Pons (tissue), 1 donor: ENCODE measurements at regions not wholly inside any gene's neighbourhood (a gene's known extent, or its start where the extent isn't known, plus 50 kb on each side); places are given as distances from the start of the nearest gene placed in this dataset.

ENCODE experiments used
- DNase-seq: peaks from one replicate; pipeline ENCODE4 v3.0.0-alpha.2; 2016; ENCODE audit warnings: low spot score

DNA sequence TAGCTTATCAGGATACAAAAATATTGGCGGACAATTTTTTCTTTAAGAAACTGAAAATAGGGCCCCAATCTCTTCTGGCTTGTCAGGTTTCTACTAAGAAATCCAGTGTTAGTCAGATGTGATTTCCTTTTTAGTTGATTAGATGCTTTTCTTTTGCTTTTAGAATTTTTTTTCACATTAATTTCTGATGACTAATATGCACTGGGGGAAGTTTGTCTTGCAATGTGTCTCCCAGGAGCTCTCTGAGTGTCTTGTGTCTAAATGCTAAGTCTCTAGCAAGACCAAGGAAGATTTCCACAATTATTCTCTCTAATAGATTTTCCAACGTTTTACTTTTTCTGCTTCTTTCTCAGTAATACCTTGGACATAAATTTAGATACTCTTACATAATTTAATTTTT is 559.8 kb upstream of the TYRP1 start:
- no peak for DNase-seq

DNA sequence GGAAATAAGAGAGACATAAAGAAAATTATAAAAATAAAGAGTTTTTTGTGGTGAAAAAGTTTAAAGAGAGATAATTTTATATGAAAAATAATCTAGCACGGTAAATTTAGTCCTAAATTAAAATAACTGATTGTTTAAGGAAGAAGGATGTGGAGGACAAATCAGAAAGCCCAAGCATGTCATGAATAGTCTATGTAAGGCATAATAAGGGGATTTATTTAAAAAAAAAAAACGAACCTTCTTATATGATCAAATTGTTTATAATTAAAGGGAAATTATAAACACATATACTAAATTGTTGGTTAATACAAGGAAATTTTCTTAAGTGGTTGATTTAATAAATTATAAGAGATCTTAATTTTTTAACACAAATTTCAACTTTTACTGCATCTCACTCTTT is 551.8 kb upstream of the TYRP1 start:
- DNase-seq = no peak

DNA sequence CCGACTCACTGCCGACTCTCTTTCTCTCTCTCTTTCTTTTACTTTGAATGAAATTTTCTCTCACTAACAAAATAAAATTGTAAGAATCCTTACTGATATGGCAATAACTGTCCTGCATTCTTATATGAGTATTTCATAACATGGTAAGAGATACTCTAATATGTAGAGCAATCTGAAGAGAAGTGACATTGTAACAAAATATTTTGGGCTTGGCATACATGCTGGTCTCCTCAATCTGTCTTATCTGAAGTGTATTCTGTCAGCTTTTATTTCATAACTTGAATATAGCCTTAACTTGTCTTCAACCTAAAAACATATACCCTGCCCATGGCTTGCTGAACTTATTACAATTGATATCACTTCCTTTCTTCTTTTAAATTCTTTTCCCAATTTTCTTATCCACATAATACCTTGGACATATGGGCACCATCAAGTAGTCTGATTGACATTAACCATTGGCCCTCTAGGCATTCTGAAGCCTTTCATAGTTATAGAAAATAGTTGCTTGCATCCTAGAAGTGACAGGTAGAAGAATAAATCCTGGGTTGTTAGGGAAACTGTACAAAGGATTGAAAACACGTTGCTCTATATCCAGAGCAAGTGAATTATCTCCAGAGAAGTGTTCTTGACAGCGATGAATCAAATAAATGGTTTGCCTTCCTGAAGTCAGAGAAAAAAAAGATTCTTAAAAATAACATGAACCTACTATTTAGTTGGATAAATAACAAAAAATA is 537.6 kb upstream of the TYRP1 start:
- no peak for DNase-seq

DNA sequence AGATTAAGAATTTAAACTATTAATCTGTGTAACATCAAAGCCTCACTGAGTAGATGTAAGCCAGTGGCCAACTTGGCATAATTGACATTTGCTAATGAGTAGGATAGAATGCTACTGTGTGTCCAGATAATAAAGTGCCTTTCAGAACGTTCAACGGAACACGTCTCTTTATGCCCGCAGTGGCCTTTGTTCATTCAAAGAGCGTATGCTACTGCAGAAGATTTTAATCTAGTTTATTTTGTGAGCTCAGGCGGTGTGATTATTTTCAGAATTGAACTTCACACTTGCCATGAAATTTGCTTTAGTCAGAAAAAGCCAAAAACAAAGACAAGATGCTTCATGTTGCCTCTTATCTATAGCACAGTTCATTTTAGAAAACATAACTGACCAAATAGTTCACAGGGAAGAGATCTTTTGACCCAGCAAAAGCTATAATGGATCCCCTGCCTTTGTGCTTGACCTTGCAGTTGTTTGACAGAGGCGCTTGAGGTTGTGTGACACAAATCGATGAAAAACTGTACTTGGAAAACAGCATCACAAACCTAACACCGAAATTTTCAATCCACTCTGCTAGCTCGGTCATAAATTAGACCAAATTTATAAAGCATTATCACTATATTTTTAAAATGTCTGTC is 530.9 kb upstream of the TYRP1 start:
- DNase-seq = peak; percentile 89

DNA sequence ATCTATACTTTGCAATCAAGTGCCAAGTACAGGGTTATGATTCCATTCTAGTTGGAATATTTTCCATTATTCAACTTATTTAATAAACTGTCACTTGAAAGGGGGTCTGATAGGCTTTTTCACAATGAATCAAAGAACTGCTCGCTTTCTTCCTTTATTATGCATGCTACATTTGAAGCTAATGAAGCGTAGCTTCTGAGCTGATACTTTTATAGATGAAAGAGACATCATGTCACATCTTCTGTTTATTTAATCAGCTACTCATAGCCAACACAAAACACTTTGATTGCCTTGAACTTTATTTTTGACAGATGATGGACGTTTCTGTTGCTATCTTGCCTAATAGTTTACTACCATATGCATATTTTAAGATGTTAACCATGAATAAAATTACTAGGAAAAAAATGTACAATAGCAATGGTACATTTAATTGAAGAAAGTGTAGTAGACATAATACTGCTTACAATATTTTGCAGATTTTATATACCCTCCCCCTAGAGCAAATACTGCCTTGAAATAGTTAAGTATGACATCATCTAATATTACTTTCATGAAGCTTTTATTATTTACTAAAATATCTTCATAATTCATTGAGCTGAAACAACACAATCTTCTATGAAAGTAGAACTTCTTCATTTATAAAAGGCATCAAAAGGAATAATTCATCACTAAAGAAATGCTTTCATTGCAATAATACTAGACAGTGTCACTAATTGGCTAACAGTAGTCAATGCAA is 529.3 kb upstream of the TYRP1 start:
- DNase-seq = no peak

DNA sequence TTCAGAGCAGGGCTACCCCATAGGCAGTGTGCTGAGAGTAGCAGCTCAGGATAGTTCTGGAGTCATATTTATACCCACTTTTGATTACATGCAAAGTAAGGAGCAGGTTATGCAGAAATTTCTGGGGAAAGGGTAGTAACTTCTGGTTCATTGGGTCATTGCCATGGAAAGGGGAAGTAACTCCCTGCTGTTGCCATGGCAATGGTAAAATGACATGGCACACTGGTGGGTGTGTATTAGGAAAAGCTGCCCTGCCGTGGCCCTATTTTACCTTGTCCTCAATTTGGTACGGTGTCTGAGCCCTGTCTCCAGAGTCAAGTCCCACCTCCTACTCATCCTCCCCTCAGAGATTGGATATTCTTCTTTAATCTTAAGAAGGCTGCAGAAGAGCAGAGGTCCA is 526.7 kb upstream of the TYRP1 start:
- DNase-seq = no peak

DNA sequence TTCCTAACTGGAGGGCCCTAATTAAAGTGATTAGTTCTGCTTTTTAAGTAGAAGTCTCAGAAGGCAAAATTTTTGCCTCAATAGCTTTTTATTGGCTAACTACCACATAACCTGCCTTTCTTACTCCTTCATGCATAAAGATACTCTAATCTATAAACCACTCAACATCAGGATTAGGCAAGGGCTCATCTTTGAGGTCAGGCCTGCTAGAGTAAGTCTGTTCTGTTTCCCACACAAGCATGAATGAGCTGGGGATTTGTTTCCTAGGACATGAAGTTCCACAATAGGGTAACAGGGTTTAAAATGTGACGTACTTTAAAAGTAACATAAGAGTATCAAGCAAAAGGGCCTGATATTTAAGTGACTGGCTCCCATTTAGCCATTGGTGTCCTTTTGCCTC is 522.7 kb upstream of the TYRP1 start:
- no peak for DNase-seq

DNA sequence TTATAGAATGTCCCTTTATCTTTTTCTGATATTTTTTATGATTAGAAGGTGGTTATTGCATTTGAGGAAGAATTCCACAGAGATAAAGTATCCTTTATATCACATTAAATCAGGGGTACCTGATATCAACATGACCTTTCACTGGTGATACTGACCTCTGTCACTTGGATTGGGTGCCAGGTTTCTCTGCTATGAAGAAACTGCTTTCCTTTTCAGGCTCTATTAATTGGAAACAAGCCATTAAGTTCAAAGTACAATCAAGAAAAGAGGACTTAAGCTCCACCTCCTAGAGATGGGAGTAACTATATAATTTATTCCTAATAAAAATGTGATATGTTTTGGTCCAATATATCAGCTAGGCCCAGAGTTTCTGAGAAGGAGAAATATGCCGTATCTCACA is 514.6 kb upstream of the TYRP1 start:
- DNase-seq = no peak

DNA sequence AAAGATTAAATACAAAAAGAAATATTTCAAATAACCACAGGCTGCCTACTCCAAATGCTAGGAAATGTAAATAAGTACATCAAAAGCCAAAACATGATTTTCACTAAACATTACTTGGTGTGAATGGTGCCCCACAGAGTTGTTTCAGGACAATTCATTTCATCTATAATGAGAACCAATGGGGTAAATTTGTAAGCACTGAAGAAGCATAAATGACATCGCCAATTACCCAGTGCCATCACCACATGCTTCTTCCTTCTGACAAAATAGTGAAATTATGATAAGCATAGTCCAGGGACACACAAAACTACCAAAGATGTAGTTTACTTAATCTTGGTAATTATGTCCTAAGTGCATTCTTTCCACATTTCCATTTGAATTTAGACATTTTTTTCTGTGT is 510.4 kb upstream of the TYRP1 start:
- no peak for DNase-seq

DNA sequence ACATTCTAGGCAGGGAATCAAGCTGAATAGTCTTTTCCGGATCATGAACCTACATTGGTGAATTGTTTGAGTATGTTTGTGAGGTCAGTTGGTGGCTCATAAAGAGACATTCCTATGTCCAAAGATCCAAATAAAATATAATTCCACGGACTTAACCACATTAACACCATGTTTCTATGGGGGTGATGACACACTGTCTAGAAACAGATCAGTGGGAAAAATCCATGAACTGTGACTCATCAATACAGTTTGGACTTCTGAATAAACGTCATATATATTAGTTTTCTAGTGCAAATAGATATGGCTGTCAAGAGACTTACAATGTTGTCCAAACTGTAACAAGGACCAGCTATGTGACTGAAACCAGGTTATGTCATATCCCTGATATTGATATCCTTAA is 509.9 kb upstream of the TYRP1 start:
- no peak for DNase-seq

DNA sequence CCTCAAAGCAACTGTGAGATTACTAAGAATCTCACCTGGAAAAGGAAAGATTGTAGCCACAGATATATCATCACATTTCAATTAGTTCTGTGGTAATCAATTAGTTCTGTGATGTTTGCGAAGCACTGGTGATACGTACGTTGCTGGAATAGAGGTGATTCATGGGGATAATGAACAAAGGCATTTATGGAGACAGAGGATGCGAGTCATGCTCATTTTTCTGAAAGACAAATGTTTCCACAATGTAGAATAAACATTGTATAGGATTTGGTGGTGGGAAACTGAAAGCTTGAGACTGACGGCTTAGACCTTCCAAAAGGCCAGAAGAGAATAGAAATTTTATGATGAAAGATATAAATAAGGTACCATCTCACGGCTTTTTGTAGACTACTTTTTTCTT is 507.3 kb upstream of the TYRP1 start:
- no peak for DNase-seq

DNA sequence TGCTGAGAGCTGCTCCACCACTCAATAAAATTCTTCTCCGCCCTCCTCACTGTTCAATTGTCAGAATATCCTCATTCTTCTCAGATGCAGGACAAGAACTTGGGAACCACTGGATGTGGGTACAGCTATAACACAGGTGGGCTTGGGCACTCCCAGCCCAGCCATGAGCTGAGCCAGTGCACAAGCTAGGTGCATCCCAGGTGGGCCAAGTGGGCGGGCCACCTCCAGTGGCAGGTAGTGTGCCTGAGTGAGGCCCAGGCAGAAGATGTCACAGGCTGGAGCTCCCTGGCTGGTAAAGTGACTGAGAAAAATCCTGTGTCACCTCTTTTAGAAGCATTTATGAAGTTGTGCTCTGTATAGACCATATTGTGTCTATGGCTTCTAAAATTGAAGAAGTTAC is 501.6 kb upstream of the TYRP1 start:
- no peak for DNase-seq

DNA sequence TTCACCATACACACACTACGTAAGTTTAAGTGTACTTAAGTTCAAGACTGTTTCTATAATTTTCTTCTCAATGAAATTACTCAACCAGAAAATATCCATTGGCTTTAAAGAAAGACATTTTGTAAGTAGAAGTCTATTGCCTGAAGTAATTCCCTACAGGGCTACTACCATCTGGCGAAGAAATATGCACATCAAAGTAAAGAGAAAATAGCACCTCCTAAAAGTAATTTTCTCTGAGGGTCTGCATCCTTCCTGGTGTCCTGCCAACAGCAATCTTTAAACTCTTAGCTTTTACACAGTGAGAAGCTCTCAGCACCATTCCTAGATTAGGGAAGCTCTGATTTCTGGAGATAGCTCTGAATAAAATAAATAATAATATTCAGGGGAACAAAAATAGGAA is 498.5 kb upstream of the TYRP1 start:
- no peak for DNase-seq

DNA sequence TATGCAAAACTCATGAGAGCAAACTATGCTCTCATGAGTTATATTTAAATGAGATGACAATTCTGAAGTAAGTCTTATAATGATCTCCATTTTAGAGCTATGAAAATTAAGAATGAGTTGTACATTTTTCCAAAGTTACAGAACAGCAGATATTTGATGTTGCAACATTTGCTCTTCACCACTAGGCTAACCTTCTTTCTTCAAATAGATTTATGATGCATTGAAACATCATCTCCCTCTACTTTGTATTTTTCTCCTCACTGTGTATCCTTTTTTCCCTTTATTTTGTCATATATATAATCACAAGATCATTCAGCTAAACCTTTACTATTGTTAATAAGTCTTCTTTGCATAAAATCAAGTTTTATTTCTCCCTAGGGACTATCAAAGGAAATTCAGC is 497.7 kb upstream of the TYRP1 start:
- no peak for DNase-seq

DNA sequence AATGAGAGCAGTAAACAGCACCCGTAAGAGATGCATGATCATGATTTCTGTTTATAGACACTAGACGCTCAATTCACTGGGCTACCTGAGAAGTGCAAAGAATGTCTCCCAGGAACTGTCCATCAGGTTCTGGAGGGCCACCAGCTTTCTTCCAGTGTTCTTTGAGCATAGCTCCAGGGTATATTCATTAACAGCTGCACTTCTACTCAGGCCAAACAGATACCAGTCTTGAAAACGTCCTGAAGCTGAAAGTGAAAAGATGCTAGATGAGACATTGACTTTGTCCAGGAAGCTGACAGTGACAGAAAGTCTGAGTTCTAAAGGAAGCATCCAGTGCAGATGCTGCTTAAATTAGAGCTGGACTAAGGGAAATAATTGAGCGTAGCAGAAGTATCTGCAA is 488.7 kb upstream of the TYRP1 start:
- DNase-seq = no peak

DNA sequence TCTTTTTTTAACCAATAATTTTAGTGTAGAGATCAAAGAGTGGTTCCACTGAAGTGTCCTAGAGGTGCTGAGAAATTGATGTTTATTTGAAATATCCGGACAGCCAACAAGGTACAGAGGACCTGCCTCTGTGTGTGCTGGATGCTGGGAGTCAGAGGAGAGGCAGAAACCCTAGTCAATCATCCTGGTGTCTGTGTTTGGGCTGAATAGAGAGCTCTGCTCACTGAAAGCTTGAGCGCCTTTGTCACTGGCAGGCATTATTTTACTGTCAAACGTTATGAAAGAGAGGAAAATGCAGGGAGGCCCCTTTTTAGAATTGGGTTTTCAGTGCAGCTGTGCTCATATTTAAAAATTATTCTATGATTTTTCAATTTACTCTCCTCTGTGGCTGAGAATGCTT is 480.3 kb upstream of the TYRP1 start:
- peak; percentile 46 for DNase-seq

DNA sequence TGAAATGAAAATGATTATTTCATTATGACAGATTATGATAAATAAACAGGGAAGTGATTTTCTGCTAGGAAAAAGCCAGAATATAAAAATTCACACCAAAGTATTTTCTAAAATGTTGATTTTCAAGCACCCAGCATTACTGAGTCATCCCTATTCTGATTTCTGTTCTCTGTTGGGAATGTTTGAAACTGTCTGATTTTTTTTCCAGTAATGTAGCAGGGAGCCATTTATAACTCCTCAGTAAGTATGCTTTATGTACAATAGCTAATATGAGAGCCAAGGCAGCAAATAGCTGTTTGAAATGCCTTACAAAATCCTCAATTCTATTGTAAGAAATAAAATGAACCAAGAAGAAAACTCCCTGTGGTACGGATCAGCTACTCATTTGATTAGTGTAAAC is 471.7 kb upstream of the TYRP1 start:
- no peak for DNase-seq

DNA sequence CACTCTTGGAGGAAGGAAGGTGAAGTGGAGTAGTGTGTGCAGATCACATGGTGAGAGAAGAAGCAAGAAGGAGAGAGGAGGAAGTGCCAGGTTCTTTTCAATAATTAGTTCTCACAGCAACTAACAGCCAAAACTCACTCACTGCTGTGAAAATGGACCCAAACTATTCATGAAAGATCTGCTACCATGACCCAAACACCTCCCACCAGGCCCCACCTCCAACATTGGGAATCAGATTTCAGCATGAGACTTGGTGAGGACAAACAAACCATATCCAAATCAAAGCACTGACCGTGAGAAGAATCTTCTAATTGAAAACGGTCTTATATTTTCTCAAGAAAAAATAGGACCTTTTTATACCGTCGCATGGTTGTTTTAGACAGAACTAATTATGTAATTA is 468.7 kb upstream of the TYRP1 start:
- no peak for DNase-seq

DNA sequence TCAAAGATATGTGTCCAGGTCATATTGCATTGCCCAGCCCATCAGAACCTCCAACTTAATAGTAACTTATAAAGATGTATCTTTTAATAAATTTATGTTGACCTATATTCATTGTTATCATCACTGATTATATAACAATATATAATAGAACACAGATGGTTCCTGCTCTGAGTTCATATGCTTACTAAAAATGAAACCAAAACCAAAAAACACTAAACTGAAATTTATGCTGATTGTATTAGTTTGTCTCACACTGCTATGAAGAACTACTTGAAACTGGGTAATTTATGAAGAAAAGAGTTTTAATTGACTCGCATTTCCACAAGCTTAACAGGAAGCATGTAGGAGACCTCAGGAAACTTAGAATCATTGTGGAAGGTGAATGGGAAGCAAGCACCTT is 462.5 kb upstream of the TYRP1 start:
- no peak for DNase-seq

DNA sequence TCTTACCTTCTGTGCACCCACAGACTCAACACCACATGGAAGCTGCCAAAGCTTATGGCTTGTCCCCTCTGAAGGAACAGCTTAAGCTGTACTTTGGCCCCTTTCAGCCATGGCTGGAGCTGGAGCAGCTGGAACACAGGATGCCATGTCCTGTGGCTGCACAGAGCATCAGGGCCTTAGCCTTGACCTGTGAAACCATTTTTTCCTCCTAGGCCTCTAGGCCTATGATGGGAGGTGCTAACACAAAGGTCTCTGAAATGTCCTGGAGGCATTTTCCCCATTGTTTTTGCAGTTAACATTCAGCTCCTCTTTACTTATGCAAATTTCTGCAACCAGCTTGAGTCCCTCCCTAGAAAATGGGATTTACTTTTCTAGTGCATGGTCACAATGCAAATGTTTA is 461.4 kb upstream of the TYRP1 start:
- DNase-seq = no peak

DNA sequence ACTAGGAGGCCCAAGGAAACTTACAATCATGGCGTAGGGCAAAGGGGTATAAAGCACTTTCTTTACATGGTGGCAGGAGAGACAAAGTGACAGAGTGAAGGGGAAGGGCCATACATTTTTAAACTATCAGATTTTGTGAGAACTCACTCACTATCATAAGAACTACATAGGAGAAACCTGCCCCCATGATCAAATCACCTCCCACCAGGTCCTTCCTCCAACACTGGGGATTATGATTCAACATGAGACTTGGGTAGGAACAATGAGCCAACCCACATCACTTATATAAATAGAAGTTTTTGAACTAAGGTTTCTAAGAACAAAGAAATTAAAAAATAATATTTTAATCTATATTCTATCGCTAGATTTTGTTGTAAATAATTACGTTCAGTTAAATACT is 460.3 kb upstream of the TYRP1 start:
- no peak for DNase-seq

DNA sequence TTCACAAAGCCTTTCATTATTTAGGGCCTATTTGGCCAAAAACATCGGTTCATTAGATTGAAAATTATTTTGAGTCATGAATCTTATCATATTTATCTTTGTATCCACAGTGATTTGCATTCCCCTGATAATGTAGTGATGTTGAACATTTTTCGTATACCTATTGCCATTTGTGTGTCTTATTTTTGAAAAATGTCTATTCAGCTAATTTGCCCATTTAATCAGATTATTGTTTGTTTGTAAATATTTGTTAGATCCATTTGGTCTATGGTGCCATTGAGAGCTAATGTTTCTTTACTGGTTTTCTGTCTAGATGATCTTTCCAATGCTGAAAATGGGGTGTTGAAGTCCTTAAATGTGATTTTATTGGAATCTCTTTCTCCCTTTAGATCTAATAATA is 439.2 kb upstream of the TYRP1 start:
- DNase-seq = no peak

DNA sequence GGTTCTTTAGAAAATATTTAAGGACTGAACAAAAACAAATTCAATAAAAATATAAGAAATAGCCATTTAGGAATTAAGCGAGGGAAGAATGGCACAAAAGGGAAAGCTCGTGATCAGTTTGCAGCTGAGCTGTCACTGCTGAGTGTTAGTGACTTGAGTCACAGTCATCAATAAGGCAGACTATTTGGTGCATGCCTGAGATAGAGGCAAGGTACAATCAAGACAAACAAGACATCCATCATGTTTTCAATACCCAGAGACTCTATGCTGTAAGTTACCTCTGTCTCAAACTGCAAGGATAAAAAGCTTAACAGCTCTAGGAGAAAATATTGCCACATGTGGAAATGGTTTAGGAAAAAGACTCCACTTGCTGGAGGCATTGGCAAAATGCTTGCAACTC is 426.4 kb upstream of the TYRP1 start:
- DNase-seq = no peak
